AG10803 (cell line): ENCODE measurements at regions not wholly inside any gene's neighbourhood (a gene's known extent, or its start where the extent isn't known, plus 50 kb on each side); places are given as distances from the start of the nearest gene placed in this dataset.
A peak's percentile ranks its signal among the peaks of the same experiment; 100 is the strongest.

Experiments
- DNase-seq: peaks from one replicate; pipeline ENCODE4 v3.0.0; 2010; ENCODE audit warnings: low read depth
- H3K4me3 ChIP-seq: 2 replicates; pipeline ENCODE4 v1.5.1; 2011; ENCODE audit warnings: mild to moderate bottlenecking, low read length, control low read depth
- TF ChIP-seq, protein P1 (sequence below): conservative IDR thresholded peaks from 2 replicates; pipeline ENCODE4 v1.5.1; 2011; ENCODE audit warnings: mild to moderate bottlenecking, low read length, control low read depth, inconsistent platforms

DNA sequence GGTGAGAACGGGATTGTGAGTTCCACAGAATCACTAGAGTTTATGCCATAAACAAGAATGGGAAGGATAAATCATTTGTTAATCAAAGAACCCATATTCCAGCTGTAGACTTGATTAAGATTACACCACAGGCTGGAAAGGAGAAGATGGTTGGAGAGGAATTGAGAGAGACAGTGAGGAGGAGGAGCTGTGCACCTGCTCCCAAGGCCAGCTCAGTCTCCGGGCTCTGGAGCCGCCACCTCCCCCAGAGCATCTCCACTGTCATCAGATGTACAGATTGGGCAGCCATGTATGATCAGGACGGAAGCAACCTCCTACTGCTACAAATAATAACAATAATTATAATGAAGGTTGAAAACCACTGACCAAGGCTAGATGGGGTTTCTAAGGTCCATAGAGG, 170.0 kb downstream of the MINAR1 start:
- TF ChIP-seq, protein P1, sequence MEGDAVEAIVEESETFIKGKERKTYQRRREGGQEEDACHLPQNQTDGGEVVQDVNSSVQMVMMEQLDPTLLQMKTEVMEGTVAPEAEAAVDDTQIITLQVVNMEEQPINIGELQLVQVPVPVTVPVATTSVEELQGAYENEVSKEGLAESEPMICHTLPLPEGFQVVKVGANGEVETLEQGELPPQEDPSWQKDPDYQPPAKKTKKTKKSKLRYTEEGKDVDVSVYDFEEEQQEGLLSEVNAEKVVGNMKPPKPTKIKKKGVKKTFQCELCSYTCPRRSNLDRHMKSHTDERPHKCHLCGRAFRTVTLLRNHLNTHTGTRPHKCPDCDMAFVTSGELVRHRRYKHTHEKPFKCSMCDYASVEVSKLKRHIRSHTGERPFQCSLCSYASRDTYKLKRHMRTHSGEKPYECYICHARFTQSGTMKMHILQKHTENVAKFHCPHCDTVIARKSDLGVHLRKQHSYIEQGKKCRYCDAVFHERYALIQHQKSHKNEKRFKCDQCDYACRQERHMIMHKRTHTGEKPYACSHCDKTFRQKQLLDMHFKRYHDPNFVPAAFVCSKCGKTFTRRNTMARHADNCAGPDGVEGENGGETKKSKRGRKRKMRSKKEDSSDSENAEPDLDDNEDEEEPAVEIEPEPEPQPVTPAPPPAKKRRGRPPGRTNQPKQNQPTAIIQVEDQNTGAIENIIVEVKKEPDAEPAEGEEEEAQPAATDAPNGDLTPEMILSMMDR: no peak
- DNase-seq: no peak
- no peak overlapping the region for H3K4me3 ChIP-seq

DNA sequence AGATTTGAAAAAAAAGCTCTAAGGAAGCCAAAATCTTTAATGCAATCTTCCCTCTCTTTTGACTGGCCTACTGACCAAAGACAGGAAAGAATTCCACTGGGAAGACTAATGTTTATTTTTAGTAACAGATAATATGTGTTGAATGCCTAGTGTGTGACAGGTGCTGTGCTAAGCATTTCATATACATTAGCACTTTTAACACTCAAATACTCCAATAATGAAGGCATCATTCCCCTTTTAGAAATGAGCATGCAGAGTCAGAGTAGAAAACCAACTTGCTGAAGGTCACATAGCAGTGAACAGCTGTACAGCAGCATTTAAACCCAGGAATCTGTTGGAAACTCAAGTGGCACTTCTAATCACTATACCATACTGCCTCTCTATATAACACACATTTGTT, 170.6 kb downstream of the MINAR1 start:
- peak; percentile 26 for DNase-seq
- no peak overlapping the region for H3K4me3 ChIP-seq
- TF ChIP-seq, protein P1: no peak

DNA sequence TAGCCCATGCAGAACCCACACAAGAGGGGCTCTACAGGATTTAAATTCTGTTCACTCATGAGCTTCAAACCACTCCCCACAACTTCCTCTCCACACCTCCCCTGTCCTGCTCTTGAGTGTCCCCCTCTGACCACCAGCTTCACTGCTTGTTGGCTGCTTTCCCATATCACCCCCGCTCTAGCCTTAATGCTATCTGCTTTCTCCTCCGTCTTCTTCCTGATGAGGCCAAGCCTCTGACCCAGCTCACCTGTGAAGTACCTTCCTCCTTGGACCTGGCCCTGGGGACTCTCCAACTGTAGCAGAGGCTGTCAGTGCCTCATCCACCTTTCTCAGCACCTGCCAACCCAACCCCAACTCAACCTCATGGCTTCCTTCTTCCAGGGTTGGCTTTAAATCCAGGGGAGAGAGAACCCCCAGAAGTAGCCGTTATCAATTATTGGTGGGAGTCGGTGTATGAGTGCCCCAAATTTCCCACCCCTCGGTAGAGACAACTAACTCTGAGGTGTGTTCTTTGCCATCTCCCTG, 174.8 kb downstream of the MINAR1 start:
- H3K4me3 ChIP-seq: no peak overlapping the region
- DNase-seq: no peak
- TF ChIP-seq, protein P1: no peak

DNA sequence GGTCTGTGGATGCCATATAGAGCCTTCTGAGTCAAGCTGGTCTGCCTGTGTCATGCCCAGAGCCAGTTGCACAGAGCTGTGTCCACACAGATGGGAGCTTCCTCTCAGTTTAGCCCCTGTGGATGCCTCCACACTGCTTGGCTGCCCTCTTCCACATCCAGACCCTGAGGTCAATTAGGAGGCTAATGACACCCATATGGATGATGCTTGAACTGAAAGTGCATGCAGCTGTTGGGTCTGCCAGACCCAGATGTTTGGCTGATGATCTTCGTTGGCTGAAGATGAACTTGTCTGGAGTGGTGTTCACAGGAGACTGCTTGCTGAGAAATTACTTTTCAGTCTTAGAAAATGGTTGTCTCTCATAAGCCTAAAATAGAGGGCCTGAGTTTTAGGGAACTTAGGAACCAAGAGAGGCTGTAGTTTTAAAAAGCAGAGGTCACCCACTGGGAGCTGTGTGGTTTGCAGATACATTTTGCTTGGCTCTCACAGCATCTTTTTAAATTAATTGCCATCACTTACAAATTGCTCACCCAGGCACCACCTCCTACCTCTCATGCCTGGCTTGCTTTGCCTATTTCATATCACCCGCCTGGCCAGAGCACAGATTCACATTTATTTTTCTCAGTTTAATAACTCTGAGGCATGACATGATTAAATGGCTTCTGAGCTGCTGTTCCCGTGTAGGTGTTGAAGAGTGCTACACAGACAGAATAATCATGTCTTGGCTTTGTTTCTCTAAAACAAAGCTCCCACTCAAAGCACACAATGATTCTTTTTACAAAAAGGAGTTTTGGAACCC, 176.1 kb downstream of the MINAR1 start:
- DNase-seq: no peak
- TF ChIP-seq, protein P1: no peak
- no peak overlapping the region for H3K4me3 ChIP-seq

DNA sequence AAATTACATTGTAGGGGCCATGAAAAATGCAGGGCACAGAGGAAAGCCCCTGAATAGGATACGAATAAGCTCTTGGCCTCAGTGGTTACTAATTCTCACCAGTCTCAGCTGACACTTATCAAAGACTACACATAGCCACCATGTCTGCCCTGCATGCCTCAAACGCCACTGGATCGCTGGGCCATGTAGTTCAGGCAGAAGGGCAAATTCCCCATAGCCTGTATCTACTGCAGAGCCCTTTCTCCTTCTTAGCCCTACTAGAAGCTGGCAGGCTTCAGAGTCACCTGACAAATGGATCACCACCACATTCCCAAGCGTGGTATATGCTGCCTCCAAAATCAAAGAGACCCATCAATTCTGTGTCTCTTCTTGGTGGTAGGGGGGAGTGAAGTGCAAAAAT, 177.4 kb downstream of the MINAR1 start:
- no peak overlapping the region for H3K4me3 ChIP-seq
- no peak for DNase-seq
- TF ChIP-seq, protein P1: no peak

DNA sequence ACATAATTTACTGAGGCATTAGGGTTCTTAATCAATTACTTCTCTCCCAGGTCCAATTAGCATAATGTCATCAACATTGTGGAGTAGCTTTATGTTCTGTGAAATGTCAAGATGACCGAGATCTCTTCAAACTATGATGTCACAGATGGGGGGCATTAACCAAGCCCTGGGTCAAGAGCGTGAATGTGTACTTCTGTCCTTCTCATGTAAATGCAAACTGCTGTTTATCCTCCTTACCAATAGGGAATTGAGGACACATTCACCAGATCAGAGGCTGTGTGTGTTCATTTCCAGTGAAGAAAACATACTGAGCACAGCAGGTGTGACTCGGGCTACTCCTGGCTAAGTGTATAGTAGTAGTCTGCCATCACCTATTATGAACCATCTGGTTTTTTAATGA, 177.9 kb downstream of the MINAR1 start:
- no peak overlapping the region for H3K4me3 ChIP-seq
- no peak for DNase-seq
- TF ChIP-seq, protein P1: no peak

DNA sequence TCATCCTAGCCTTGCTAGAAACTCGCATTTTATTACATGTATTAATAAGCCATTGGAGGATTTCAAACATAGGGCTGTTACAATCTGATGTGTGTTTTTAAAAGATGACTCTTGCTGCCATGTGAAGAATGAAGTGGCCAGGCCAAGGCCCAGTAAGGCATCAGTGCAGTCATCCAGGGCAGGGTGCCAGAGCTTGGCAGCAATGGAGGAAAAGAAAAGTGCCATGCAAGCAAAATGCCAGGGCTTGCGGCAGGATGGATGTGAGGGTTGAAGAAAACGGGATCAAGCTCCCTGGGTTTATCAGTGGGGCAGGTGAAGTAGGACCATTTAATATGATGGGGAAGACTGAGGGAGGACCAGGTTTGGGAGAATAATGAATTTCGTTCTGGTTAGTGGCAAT, 183.6 kb downstream of the MINAR1 start:
- H3K4me3 ChIP-seq: no peak overlapping the region
- no peak for DNase-seq
- TF ChIP-seq, protein P1: no peak
